GM12878 (cell line): ENCODE measurements at regions not wholly inside any gene's neighbourhood (a gene's known extent, or its start where the extent isn't known, plus 50 kb on each side); places are given as distances from the start of the nearest gene placed in this dataset.

Source experiments
- ATAC-seq: fragments of 200-7000 bp; cut with Tn5 transposase; 3 replicates; pipeline ENCODE4 v1.9.1; 2020; ENCODE audit warnings: mild to moderate bottlenecking, moderate library complexity
- BruUV-seq: library from RNA; stranded (reverse); fragments of 400-500 nt; replicated peaks from 2 replicates; lab custom pipeline; 2021; lab: Mats Ljungman, UMichigan
- CTCF ChIA-PET: fragments of 300-600 bp; sonication (Branson Sonifier 250); formaldehyde crosslinking; extraction: SDS; loops from one replicate; lab custom pipeline; 2021; ENCODE audit warnings: inconsistent platforms; lab: Yijun Ruan, JAX
- POLR2A ChIA-PET: fragments of 350-600 bp; formaldehyde crosslinking; extraction: SDS; loops from one replicate; lab custom pipeline; 2021; ENCODE audit warnings: inconsistent platforms; lab: Charles Lee
- RAD21 ChIA-PET: fragments of 300-600 bp; sonication (Branson Sonifier 250); formaldehyde crosslinking; loops from one replicate; lab custom pipeline; 2023; ENCODE audit warnings: antibody characterized with exemption; ENCODE audit not compliant: unreplicated experiment; lab: Charles Lee
- SMC1A ChIA-PET: fragments of 300-600 bp; sonication (Branson Sonifier 250); formaldehyde crosslinking; loops from one replicate; lab custom pipeline; 2023; ENCODE audit not compliant: unreplicated experiment, uncharacterized antibody; lab: Charles Lee
- DNase-seq: peaks from one replicate; pipeline ENCODE4 v3.0.0-alpha.2; 2011; ENCODE audit warnings: low read depth, low spot score
- FAIRE-seq: peaks from 3 replicates; lab custom pipeline; 2011; peaks lifted over from hg19 to GRCh38; lab: Jason Lieb, UNC
- H2AFZ ChIP-seq: 2 replicates; pipeline ENCODE4 v1.6.0; 2011; ENCODE audit warnings: low read depth, low read length, control low read depth; ENCODE audit not compliant: control insufficient read depth
- H3K27ac ChIP-seq: 2 replicates; pipeline ENCODE4 v1.5.1; 2011; ENCODE audit warnings: control low read depth; ENCODE audit not compliant: control insufficient read depth, insufficient read depth
- H3K27me3 ChIP-seq, 2 experiments: replicated peaks in 1 of 2; 2 replicates each; pipeline versions ENCODE4 v1.6.0 to v1.6.1; 2011; ENCODE audit warnings: low read length in 1 of 2; ENCODE audit not compliant: control insufficient read depth in 2 of 2, insufficient read depth in 2 of 2
- H3K36me3 ChIP-seq, 2 experiments: 2 replicates each; pipeline ENCODE4 v1.5.1; 2011; ENCODE audit warnings: low read length in 1 of 2; ENCODE audit not compliant: control insufficient read depth in 2 of 2, insufficient read depth in 2 of 2
- H3K4me1 ChIP-seq: 2 replicates; pipeline ENCODE4 v1.6.1; 2011; ENCODE audit warnings: mild to moderate bottlenecking, low read length, moderate library complexity, mixed read lengths; ENCODE audit not compliant: control insufficient read depth, insufficient read depth
- H3K4me2 ChIP-seq: 2 replicates; pipeline ENCODE4 v1.6.0; 2011; ENCODE audit warnings: control low read depth; ENCODE audit not compliant: control insufficient read depth, insufficient read depth
- H3K4me3 ChIP-seq: fragments of 200-600 bp; sonication (generic); 2 replicates; pipeline ENCODE4 v1.5.1; 2016
- H3K79me2 ChIP-seq: 2 replicates; pipeline ENCODE4 v1.6.0; 2011; ENCODE audit warnings: low read length; ENCODE audit not compliant: control insufficient read depth, insufficient read depth
- H3K9ac ChIP-seq: 2 replicates; pipeline ENCODE4 v1.8.0; 2011; ENCODE audit warnings: low read length, control low read depth, mixed read lengths; ENCODE audit not compliant: control insufficient read depth, insufficient read depth
- H3K9me3 ChIP-seq: replicated peaks from 3 replicates; pipeline ENCODE4 v1.5.1; 2011; ENCODE audit warnings: mild to moderate bottlenecking, low read length; ENCODE audit not compliant: control insufficient read depth, insufficient read depth
- H4K20me1 ChIP-seq: 2 replicates; pipeline ENCODE4 v1.6.0; 2011; ENCODE audit not compliant: control insufficient read depth, insufficient read depth
- CREB1 ChIP-seq: IDR thresholded peaks from 2 replicates; pipeline ENCODE4 v1.6.1; 2012; ENCODE audit warnings: low read depth, mild to moderate bottlenecking, inconsistent platforms
- E2F4 ChIP-seq: IDR thresholded peaks from 2 replicates; pipeline ENCODE4 v1.6.1; 2012; ENCODE audit warnings: low read depth, low read length, improper control_type of control experiment
- EED ChIP-seq: sonication (generic); IDR thresholded peaks from 2 replicates; pipeline ENCODE4 v1.6.1; 2016; ENCODE audit warnings: antibody characterized with exemption, low read depth
- HDAC6 ChIP-seq: fragments of 200-600 bp; sonication (generic); IDR thresholded peaks from one replicate; pipeline ENCODE4 v1.8.0; 2017; ENCODE audit warnings: antibody characterized with exemption; ENCODE audit not compliant: unreplicated experiment
- IKZF2 ChIP-seq, 2 experiments: fragments of 450-650 bp; IDR thresholded peaks; 2 replicates each; pipeline ENCODE4 v1.6.1; 2017; ENCODE audit warnings: mild to moderate bottlenecking in 2 of 2, moderate library complexity in 2 of 2
- NBN ChIP-seq: fragments of 450-650 bp; IDR thresholded peaks from 2 replicates; pipeline ENCODE4 v1.6.1; 2016
- PAX5 ChIP-seq: IDR thresholded peaks from 2 replicates; pipeline ENCODE4 v1.6.1; 2011; ENCODE audit warnings: low read depth, low read length, borderline replicate concordance
- POLR2A ChIP-seq: IDR thresholded peaks from 2 replicates; pipeline ENCODE4 v1.6.1; 2011; ENCODE audit warnings: low read depth, mild to moderate bottlenecking, low read length
- RCOR1 ChIP-seq: conservative IDR thresholded peaks from 2 replicates; pipeline ENCODE4 v1.6.1; 2012; ENCODE audit warnings: low read depth, low read length, improper control_type of control experiment
- RUNX3 ChIP-seq: IDR thresholded peaks from 2 replicates; pipeline ENCODE4 v1.6.1; 2012; ENCODE audit warnings: low read length, inconsistent platforms
- SRF ChIP-seq, 2 experiments: IDR thresholded peaks; 2 replicates each; pipeline ENCODE4 v1.6.1; 2011; ENCODE audit warnings: low read depth in 2 of 2, low read length in 2 of 2, mild to moderate bottlenecking in 1 of 2, moderate library complexity in 1 of 2
- WGBS: methylation state at CpG from one replicate; pipeline ENCODE4 v1.1.6; 2016; ENCODE audit warnings: low lambda C conversion rate; ENCODE audit not compliant: insufficient replicate concordance, insufficient coverage; ENCODE audit errors: missing lambda C conversion rate; 5-methylcytosine and 5-hydroxymethylcytosine counted together
- in situ Hi-C: fragments of 300-500 bp; cut with MboI; formaldehyde crosslinking; loops from 9 replicates; pipeline ENCODE4 v1.14.3; 2018; ENCODE audit warnings: mixed read lengths
- intact Hi-C: fragments of 100-400 bp; cut with micrococcal nuclease; formaldehyde crosslinking; loops from one replicate; pipeline ENCODE4 v1.14.2; 2022; ENCODE audit not compliant: unreplicated experiment

- Histone ChIP-seq H3K36me3 (no peaks in the 10 kb centered on the region), H3K9me3 (no peaks in the 10 kb centered on the region), H3K27me3 (no peaks in the 10 kb centered on the region), H3K4me1 (no peaks in the 10 kb centered on the region), H3K79me2 (no peaks in the 10 kb centered on the region), H3K4me3 (no peak overlapping the region), H2AFZ (no peak overlapping the region), H3K27ac (no peak overlapping the region), H3K9ac (no peak overlapping the region), H3K4me2 (no peak overlapping the region), H4K20me1 (no peaks in the 10 kb centered on the region)
- no peak; the same call in 2 of the 3 replicates for ATAC-seq
- no TSS peak for BruUV-seq
- in situ Hi-C loops: no loop called here
- ChIA-PET CTCF (no interaction called here), SMC1A (interaction anchor here (0.8 kb wide), 1 partner anchor 26 kb away, joined by 3 read pairs; no protein-coding TSS in a partner anchor)
- intact Hi-C loops: no loop called here
- WGBS: 0% methylated on average over 2 of the region's 2 CpGs
- FAIRE-seq: no peak
- no peak for DNase-seq
- TF ChIP-seq IKZF2 (IDR thresholded peaks at IDR 0.05): no peak
- TF ChIP-seq SRF (IDR thresholded peaks at IDR 0.05; ENCODE audit: low read depth in 2 of 2, low read length in 2 of 2): no peak
- 0 out of 2 replicates have a peak, but pooled peaks have one; percentile 7 for TF ChIP-seq CREB1
- 0 out of 2 replicates have a peak, but pooled peaks have one; percentile 20 for TF ChIP-seq EED
- TF ChIP-seq, all 136 proteins: peak for 2
- RAD21 ChIA-PET: no interaction called here
- POLR2A ChIA-PET: no interaction called here
Measured at GRCh38 chr6:22631091-22631490, 61.7 kb downstream of the HDGFL1 start.

GRCh38 chr6:22632581-22633145 lies 63.3 kb downstream of the HDGFL1 start:
- POLR2A ChIA-PET: no interaction called here
- H3K36me3 ChIP-seq: no peaks in the 10 kb centered on the region
- in situ Hi-C loops (no loop called here), intact Hi-C loops (no loop called here)
- no peaks in the 10 kb centered on the region for H3K9me3 ChIP-seq
- WGBS: 50% methylated on average over 2 of the region's 2 CpGs
- H3K4me2 ChIP-seq: no peak overlapping the region
- TF ChIP-seq PAX5 (no peak), RUNX3 (no peak), NBN (no peak), HDAC6 (no peak), E2F4 (no peak), POLR2A (no peak), RCOR1 (no peak)
- no peak for FAIRE-seq
- SMC1A ChIA-PET: interaction anchor here (0.5 kb wide), 1 partner anchor 1179 kb away, joined by 3 read pairs; no protein-coding TSS in a partner anchor
- ATAC-seq: no peak
- no TSS peak for BruUV-seq
- no peak overlapping the region for H2AFZ ChIP-seq
- CTCF ChIA-PET: no interaction called here
- no peak overlapping the region for H3K27ac ChIP-seq
- H4K20me1 ChIP-seq: no peaks in the 10 kb centered on the region
- no peaks in the 10 kb centered on the region for H3K4me1 ChIP-seq
- no peak for DNase-seq
- no peak overlapping the region for H3K9ac ChIP-seq
- H3K79me2 ChIP-seq: no peaks in the 10 kb centered on the region
- no peak overlapping the region for H3K4me3 ChIP-seq
- no peaks in the 10 kb centered on the region for H3K27me3 ChIP-seq
- RAD21 ChIA-PET: no interaction called here
